ENCODE measurements at regions not wholly inside any gene's neighbourhood (a gene's known extent, or its start where the extent isn't known, plus 50 kb on each side); places are given as distances from the start of the nearest gene placed in this dataset.

- no peaks in the 10 kb centered on the region for H3K36me3 ChIP-seq (ENCODE audit: insufficient read depth, low read length)
- H4K20me1 ChIP-seq (ENCODE audit: insufficient read depth) = no peaks in the 10 kb centered on the region
- H3K9me3 ChIP-seq (ENCODE audit: low read length) = no peaks in the 10 kb centered on the region
- H3F3A ChIP-seq (ENCODE audit: insufficient read depth, low read length, poor library complexity, severe bottlenecking) = no peaks in the 10 kb centered on the region
- H3K9me2 ChIP-seq (ENCODE audit: insufficient read depth, low read length) = no peaks in the 10 kb centered on the region
- no peak overlapping the region for H3K4me2 ChIP-seq (ENCODE audit: low read length)
- TF ChIP-seq CTCF (IDR thresholded peaks at IDR 0.05; ENCODE audit: poor library complexity, severe bottlenecking) (no peak), REST (IDR thresholded peaks at IDR 0.05; ENCODE audit: borderline replicate concordance) (no peak), SMC3 (conservative IDR thresholded peaks at IDR 0.05; ENCODE audit: poor library complexity) (no peak), EP300 (conservative IDR thresholded peaks at IDR 0.05; ENCODE audit: poor library complexity, severe bottlenecking) (no peak), POLR2AphosphoS5 (IDR thresholded peaks at IDR 0.05) (no peak), EZH2 (IDR thresholded peaks at IDR 0.05; ENCODE audit: borderline replicate concordance, insufficient read depth, low read length, poor library complexity, severe bottlenecking) (no peak), MXI1 (conservative IDR thresholded peaks at IDR 0.05; ENCODE audit: poor library complexity, severe bottlenecking) (no peak), RAD21 (conservative IDR thresholded peaks at IDR 0.05) (no peak), TAF1 (IDR thresholded peaks at IDR 0.05; ENCODE audit: low read depth) (no peak)
- H3K79me2 ChIP-seq (replicated peaks; ENCODE audit: insufficient read depth, low read length) = no peaks in the 10 kb centered on the region
- H3K27ac ChIP-seq (ENCODE audit: low read length) = no peak overlapping the region
- no peak overlapping the region for H2AFZ ChIP-seq (ENCODE audit: low read depth, low read length)
- no peaks in the 10 kb centered on the region for H3K27me3 ChIP-seq (ENCODE audit: insufficient read depth, low read depth, low read length)
- no peak overlapping the region for H3K4me3 ChIP-seq (ENCODE audit: low read length)
- no peak overlapping the region for H3K9ac ChIP-seq (ENCODE audit: low read length)
Measured at GRCh38 chr1:68625624-68626023, 128.7 kb upstream of the DEPDC1 start.

GRCh38 chr1:68633141-68633919 lies 136.4 kb upstream of the DEPDC1 start:
- H3K36me3 ChIP-seq (ENCODE audit: insufficient read depth, low read length) = no peaks in the 10 kb centered on the region
- no peak for TF ChIP-seq SMC3 (conservative IDR thresholded peaks at IDR 0.05; ENCODE audit: poor library complexity)
- no peak for TF ChIP-seq RAD21 (conservative IDR thresholded peaks at IDR 0.05)
- no peak for TF ChIP-seq MXI1 (conservative IDR thresholded peaks at IDR 0.05; ENCODE audit: poor library complexity, severe bottlenecking)
- no peak for TF ChIP-seq POLR2AphosphoS5 (IDR thresholded peaks at IDR 0.05)
- no peak for TF ChIP-seq REST (IDR thresholded peaks at IDR 0.05; ENCODE audit: borderline replicate concordance)
- TF ChIP-seq TAF1 (IDR thresholded peaks at IDR 0.05; ENCODE audit: low read depth) = no peak
- TF ChIP-seq EZH2 (IDR thresholded peaks at IDR 0.05; ENCODE audit: borderline replicate concordance, insufficient read depth, low read length, poor library complexity, severe bottlenecking) = no peak
- TF ChIP-seq EP300 (conservative IDR thresholded peaks at IDR 0.05; ENCODE audit: poor library complexity, severe bottlenecking) = no peak
- TF ChIP-seq CTCF (IDR thresholded peaks at IDR 0.05; ENCODE audit: poor library complexity, severe bottlenecking) = no peak
- no peak overlapping the region for H3K4me2 ChIP-seq (ENCODE audit: low read length)
- no peaks in the 10 kb centered on the region for H3K9me2 ChIP-seq (ENCODE audit: insufficient read depth, low read length)
- no peaks in the 10 kb centered on the region for H3F3A ChIP-seq (ENCODE audit: insufficient read depth, low read length, poor library complexity, severe bottlenecking)
- no peaks in the 10 kb centered on the region for H4K20me1 ChIP-seq (ENCODE audit: insufficient read depth)
- no peaks in the 10 kb centered on the region for H3K27me3 ChIP-seq (ENCODE audit: insufficient read depth, low read depth, low read length)
- H3K27ac ChIP-seq (ENCODE audit: low read length) = peak overlapping the region; percentile 54
- no peaks in the 10 kb centered on the region for H3K79me2 ChIP-seq (replicated peaks; ENCODE audit: insufficient read depth, low read length)
- H3K9ac ChIP-seq (ENCODE audit: low read length) = no peak overlapping the region
- no peak overlapping the region for H2AFZ ChIP-seq (ENCODE audit: low read depth, low read length)
- no peak overlapping the region for H3K4me3 ChIP-seq (ENCODE audit: low read length)
- H3K9me3 ChIP-seq (ENCODE audit: low read length) = no peaks in the 10 kb centered on the region
